ENCODE measurements at regions not wholly inside any gene's neighbourhood (a gene's known extent, or its start where the extent isn't known, plus 50 kb on each side); places are given as distances from the start of the nearest gene placed in this dataset.

DNA sequence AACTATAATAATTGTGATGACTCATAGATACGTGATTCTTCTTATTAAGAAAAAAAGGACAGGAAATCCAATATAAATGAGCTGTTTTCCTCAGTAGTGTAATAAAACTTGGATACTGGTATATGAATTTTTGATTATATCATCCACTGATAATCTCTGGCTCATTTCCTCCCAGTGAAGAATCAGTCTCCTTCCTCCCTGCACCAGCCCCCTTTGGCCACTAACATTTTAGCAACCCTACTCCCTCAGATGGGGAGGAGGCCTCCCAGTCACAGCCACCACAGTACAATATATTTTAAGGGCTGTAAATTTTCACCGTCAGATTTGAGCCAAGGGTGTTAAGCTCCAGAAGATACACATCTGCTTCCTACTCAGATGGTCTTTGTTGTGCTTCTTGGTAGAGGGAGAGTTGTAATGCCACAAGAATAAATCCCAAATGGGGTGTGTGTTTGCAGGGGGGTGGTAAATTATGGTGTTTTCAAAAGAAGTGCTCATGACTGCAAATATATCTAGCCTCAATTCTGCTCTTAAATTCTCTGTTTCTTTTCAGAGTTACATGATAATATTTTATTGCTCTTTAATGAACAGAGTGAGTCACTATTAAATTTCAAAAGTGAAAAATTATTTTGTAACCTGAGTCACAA is 153.5 kb downstream of the HLX start:
- Mint-ChIP-seq H3K4me3 (ENCODE audit: unreplicated experiment) (no peak overlapping the region), H3K36me3 (ENCODE audit: insufficient read depth, unreplicated experiment) (no peaks in the 10 kb centered on the region), H3K9me3 (ENCODE audit: unreplicated experiment) (no peaks in the 10 kb centered on the region), H3K4me1 (ENCODE audit: low read depth, unreplicated experiment) (no peaks in the 10 kb centered on the region), H3K27ac (ENCODE audit: unreplicated experiment) (no peak overlapping the region), H3K27me3 (ENCODE audit: insufficient read depth, unreplicated experiment) (no peaks in the 10 kb centered on the region)
- DNase-seq: no peak
- no peaks in the 10 kb centered on the region for H3K27me3 ChIP-seq (replicated peaks; ENCODE audit: control insufficient read depth, insufficient read depth, low read length)
- CTCF ChIA-PET: no interaction called here
- H3K4me1 ChIP-seq: no peaks in the 10 kb centered on the region
- BruUV-seq (replicated peaks): no TSS peak
- H3K36me3 ChIP-seq (ENCODE audit: control insufficient read depth, insufficient read depth, low read length): no peaks in the 10 kb centered on the region
- POLR2A ChIA-PET: no interaction called here
- TF ChIP-seq, protein P1, sequence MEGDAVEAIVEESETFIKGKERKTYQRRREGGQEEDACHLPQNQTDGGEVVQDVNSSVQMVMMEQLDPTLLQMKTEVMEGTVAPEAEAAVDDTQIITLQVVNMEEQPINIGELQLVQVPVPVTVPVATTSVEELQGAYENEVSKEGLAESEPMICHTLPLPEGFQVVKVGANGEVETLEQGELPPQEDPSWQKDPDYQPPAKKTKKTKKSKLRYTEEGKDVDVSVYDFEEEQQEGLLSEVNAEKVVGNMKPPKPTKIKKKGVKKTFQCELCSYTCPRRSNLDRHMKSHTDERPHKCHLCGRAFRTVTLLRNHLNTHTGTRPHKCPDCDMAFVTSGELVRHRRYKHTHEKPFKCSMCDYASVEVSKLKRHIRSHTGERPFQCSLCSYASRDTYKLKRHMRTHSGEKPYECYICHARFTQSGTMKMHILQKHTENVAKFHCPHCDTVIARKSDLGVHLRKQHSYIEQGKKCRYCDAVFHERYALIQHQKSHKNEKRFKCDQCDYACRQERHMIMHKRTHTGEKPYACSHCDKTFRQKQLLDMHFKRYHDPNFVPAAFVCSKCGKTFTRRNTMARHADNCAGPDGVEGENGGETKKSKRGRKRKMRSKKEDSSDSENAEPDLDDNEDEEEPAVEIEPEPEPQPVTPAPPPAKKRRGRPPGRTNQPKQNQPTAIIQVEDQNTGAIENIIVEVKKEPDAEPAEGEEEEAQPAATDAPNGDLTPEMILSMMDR (IDR thresholded peaks at IDR 0.05; ENCODE audit: insufficient read depth in 1 of 2, low read depth in 1 of 2, low read length in 1 of 2, severe bottlenecking in 1 of 2, unreplicated experiment in 1 of 2): no peak
- H3K4me3 ChIP-seq (ENCODE audit: low read depth, low read length): no peak overlapping the region
- H3K9me3 ChIP-seq: no peaks in the 10 kb centered on the region
- intact Hi-C loops (cut with micrococcal nuclease; ENCODE audit: unreplicated experiment): no loop called here

DNA sequence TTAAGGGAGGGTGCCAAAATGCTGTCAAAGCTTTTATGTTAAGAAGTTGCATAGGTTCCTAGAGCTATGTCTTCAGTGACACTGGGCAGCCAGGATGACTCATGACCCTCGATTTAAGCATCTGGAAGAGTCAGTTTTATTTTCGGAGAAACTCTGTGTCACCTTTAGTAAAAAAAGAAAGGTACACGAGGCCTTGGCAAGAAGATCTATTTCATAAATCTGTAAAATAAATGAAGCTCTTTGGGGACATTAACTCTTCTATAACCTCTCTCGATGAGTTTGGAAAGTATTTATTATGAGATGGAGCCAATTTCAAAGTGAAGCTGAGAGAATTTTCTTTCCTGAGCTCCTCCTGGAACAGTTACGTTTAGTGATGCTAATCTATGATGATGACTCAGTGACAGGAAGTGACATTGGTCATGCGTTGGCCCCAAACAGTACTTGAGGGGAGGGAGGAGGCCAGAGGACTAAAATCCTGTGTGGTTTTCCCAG is 156.5 kb downstream of the HLX start:
- no peaks in the 10 kb centered on the region for H3K27me3 Mint-ChIP-seq (ENCODE audit: insufficient read depth, unreplicated experiment)

DNA sequence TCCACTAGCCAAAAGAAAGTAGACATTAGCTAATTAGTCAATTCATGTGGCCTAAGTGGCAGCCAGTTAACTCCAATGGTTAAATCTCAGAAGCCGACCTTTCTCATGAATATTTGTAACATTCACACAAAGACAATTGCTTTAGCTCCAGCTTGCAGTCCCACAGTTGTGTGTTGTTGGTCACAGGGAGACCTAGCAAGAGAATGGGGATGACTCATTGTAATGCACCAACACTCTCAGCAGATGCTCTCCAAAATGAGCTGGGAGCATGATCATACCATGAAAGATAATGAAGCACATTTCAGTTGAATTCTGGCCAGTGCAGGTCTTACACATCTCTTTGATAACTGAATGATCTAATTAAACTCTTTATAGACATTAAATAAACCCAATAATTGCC is 160.4 kb downstream of the HLX start:
- H3K4me1 ChIP-seq: no peaks in the 10 kb centered on the region
- H3K4me3 Mint-ChIP-seq (ENCODE audit: unreplicated experiment): no peak overlapping the region
- no peak overlapping the region for H3K27ac Mint-ChIP-seq (ENCODE audit: unreplicated experiment)
- no peak overlapping the region for H3K4me3 ChIP-seq (ENCODE audit: low read depth, low read length)
- no peaks in the 10 kb centered on the region for H3K4me1 Mint-ChIP-seq (ENCODE audit: low read depth, unreplicated experiment)
- no peaks in the 10 kb centered on the region for H3K27me3 ChIP-seq (replicated peaks; ENCODE audit: control insufficient read depth, insufficient read depth, low read length)
- no peak for DNase-seq
- no peaks in the 10 kb centered on the region for H3K36me3 Mint-ChIP-seq (ENCODE audit: insufficient read depth, unreplicated experiment)
- CTCF ChIA-PET: no interaction called here
- no TSS peak for BruUV-seq (replicated peaks)
- H3K36me3 ChIP-seq (ENCODE audit: control insufficient read depth, insufficient read depth, low read length): no peaks in the 10 kb centered on the region
- POLR2A ChIA-PET: no interaction called here
- intact Hi-C loops (cut with micrococcal nuclease; ENCODE audit: unreplicated experiment): loop anchor here (10.0 kb wide), 1 partner anchor 165 kb away; the partner anchor contains the start of gene HLX
- H3K27me3 Mint-ChIP-seq (ENCODE audit: insufficient read depth, unreplicated experiment): no peaks in the 10 kb centered on the region
- H3K9me3 ChIP-seq: no peaks in the 10 kb centered on the region
- no peaks in the 10 kb centered on the region for H3K9me3 Mint-ChIP-seq (ENCODE audit: unreplicated experiment)
- TF ChIP-seq, protein P1 (IDR thresholded peaks at IDR 0.05; ENCODE audit: insufficient read depth in 1 of 2, low read depth in 1 of 2, low read length in 1 of 2, severe bottlenecking in 1 of 2, unreplicated experiment in 1 of 2): no peak

More for the DNA sequence above, 156.5 kb downstream of the HLX start:
- no peaks in the 10 kb centered on the region for H3K36me3 Mint-ChIP-seq (ENCODE audit: insufficient read depth, unreplicated experiment)
- intact Hi-C loops (cut with micrococcal nuclease; ENCODE audit: unreplicated experiment): no loop called here
- Histone ChIP-seq H3K36me3 (ENCODE audit: control insufficient read depth, insufficient read depth, low read length) (no peaks in the 10 kb centered on the region), H3K4me3 (ENCODE audit: low read depth, low read length) (no peak overlapping the region), H3K27me3 (replicated peaks; ENCODE audit: control insufficient read depth, insufficient read depth, low read length) (no peaks in the 10 kb centered on the region), H3K9me3 (no peaks in the 10 kb centered on the region), H3K4me1 (no peaks in the 10 kb centered on the region)
- ChIA-PET CTCF (no interaction called here), POLR2A (no interaction called here)
- no peak for DNase-seq
- H3K4me1 Mint-ChIP-seq (ENCODE audit: low read depth, unreplicated experiment): no peaks in the 10 kb centered on the region
- H3K4me3 Mint-ChIP-seq (ENCODE audit: unreplicated experiment): no peak overlapping the region
- BruUV-seq (replicated peaks): no TSS peak
- no peaks in the 10 kb centered on the region for H3K9me3 Mint-ChIP-seq (ENCODE audit: unreplicated experiment)
- TF ChIP-seq, protein P1 (IDR thresholded peaks at IDR 0.05; ENCODE audit: insufficient read depth in 1 of 2, low read depth in 1 of 2, low read length in 1 of 2, severe bottlenecking in 1 of 2, unreplicated experiment in 1 of 2): no peak
- no peak overlapping the region for H3K27ac Mint-ChIP-seq (ENCODE audit: unreplicated experiment)

All from Caco-2 (cell line).